RWPE1 (cell line): ENCODE measurements at regions not wholly inside any gene's neighbourhood (a gene's known extent, or its start where the extent isn't known, plus 50 kb on each side); places are given as distances from the start of the nearest gene placed in this dataset.

Experiments
- CTCF ChIA-PET: fragments of 350-600 bp; sonication (Branson Sonifier 250); formaldehyde crosslinking; extraction: SDS; loops from one replicate; lab custom pipeline; 2021; lab: Yijun Ruan, JAX
- POLR2A ChIA-PET: fragments of 400-600 bp; formaldehyde crosslinking; extraction: SDS; loops from one replicate; lab custom pipeline; 2020; ENCODE audit warnings: antibody characterized with exemption; ENCODE audit not compliant: low non-redundant PET; lab: Yijun Ruan, JAX
- DNase-seq: peaks from one replicate; pipeline ENCODE4 v3.0.0; 2012; ENCODE audit warnings: low spot score
- H3K27ac ChIP-seq: fragments of 450-650 bp; 2 replicates; pipeline ENCODE4 v1.5.1; 2017
- TF ChIP-seq, protein P1 (sequence below): fragments of 450-650 bp; conservative IDR thresholded peaks from 2 replicates; pipeline ENCODE4 v1.5.1; 2017; ENCODE audit warnings: low read depth, mild to moderate bottlenecking

DNA sequence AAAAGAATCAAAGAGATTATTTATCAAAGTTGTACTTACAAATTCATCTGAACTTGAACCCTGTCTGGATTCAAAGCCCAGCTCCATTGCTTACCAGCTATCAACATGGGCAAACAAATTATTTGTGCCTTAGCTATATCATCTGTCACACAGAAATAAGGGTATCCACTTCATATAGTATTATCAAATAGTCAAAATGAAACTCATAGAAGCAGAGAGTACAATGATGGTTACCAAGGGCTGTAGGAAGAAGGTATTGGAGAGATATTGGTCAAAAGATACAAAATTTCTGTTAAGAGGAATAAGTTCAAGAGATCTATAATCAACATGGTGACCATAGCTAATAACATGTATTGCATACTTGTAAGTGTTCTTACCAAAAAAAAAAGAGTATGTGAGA lies 87.8 kb upstream of the CCDC28A start:
- TF ChIP-seq, protein P1, sequence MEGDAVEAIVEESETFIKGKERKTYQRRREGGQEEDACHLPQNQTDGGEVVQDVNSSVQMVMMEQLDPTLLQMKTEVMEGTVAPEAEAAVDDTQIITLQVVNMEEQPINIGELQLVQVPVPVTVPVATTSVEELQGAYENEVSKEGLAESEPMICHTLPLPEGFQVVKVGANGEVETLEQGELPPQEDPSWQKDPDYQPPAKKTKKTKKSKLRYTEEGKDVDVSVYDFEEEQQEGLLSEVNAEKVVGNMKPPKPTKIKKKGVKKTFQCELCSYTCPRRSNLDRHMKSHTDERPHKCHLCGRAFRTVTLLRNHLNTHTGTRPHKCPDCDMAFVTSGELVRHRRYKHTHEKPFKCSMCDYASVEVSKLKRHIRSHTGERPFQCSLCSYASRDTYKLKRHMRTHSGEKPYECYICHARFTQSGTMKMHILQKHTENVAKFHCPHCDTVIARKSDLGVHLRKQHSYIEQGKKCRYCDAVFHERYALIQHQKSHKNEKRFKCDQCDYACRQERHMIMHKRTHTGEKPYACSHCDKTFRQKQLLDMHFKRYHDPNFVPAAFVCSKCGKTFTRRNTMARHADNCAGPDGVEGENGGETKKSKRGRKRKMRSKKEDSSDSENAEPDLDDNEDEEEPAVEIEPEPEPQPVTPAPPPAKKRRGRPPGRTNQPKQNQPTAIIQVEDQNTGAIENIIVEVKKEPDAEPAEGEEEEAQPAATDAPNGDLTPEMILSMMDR: no peak
- POLR2A ChIA-PET: no interaction called here

DNA sequence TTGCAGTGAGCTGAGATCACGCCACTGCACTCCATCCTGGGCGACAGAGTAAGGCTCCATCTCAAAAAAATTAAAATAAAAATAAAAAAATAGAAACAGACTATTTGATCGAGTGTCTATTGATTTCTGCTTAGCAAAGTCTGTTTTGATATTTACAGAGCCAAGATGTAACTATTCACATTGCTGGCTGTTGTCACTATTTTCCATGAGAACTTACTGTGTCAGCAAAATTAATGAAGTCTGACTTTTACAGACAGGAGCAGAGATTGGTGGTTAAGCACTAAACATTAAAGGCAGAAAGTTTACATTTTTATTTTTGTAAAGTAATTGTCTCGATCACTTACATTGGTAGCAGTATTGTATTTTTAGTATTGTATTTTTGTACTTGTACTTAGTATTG lies 85.0 kb upstream of the CCDC28A start:
- no peak overlapping the region for H3K27ac ChIP-seq
- TF ChIP-seq, protein P1: no peak
- ChIA-PET CTCF (interaction anchor here (0.6 kb wide), 1 partner anchor 40 kb away, joined by 3 read pairs; no protein-coding TSS in a partner anchor), POLR2A (interaction anchor here (1.1 kb wide), 1 partner anchor 94 kb away, joined by 3 read pairs; no protein-coding TSS in a partner anchor)
- no peak for DNase-seq

More for the DNA sequence above, 87.8 kb upstream of the CCDC28A start:
- no peak overlapping the region for H3K27ac ChIP-seq
- no peak for DNase-seq
- CTCF ChIA-PET: interaction anchor here (1.2 kb wide), 1 partner anchor 11 kb away, joined by 3 read pairs; no protein-coding TSS in a partner anchor

DNA sequence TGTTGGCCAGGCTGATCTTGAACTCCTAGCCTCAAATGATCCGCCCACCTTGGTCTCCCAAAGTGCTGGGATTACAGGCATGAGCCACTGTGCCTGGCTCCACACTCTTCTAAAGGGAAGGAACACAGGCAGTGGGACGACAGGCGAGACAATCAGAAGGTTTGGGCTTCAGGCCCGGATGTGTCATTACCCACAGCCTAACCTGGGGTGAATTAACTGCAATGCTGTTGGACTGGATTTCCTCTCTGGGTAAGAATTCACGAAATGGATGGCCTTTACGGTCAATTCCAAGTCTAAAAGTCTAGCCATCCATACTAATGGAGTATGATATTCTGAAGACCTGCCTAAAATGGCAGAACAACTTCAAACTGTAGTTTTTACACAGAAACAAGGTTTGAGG lies 83.7 kb upstream of the CCDC28A start:
- DNase-seq: peak; percentile 45
- CTCF ChIA-PET: no interaction called here
- POLR2A ChIA-PET: interaction anchor here (1.1 kb wide), 1 partner anchor 95 kb away, joined by 3 read pairs; no protein-coding TSS in a partner anchor
- no peak overlapping the region for H3K27ac ChIP-seq
- TF ChIP-seq, protein P1: no peak

DNA sequence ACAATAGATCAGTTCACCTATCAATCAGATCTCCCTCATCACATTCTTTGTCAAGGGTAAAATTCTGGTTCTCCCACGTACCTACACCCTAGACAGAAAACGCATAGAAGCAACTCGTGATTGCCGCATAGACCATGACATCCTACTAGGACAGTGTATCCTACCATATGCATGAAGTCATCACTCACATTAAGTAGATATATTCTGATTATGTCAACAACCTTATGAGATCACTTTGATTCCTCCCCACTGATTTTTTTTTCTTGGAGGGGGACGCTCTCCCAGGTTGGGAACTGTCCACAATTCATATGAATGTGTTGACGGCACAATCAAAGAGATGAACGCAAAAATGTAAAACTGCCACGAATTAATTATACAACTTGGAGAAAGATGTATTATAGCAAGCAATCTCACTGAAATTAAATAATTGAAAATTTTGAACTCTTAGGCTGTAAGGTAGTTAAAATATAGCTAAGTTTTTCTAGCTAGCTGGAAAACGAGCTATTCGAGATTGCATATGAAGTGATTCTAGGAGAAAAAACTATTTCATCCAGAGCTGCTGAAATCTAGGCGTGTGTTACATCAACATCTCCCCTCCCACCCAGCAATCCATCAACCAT lies 82.5 kb upstream of the CCDC28A start:
- POLR2A ChIA-PET: no interaction called here
- TF ChIP-seq, protein P1: no peak
- CTCF ChIA-PET: interaction anchor here (0.5 to 0.7 kb wide), 2 partner anchors 9 to 100 kb away, joined by 3 to 5 read pairs; no protein-coding TSS in a partner anchor
- DNase-seq: no peak
- peak overlapping the region; percentile 91 for H3K27ac ChIP-seq

DNA sequence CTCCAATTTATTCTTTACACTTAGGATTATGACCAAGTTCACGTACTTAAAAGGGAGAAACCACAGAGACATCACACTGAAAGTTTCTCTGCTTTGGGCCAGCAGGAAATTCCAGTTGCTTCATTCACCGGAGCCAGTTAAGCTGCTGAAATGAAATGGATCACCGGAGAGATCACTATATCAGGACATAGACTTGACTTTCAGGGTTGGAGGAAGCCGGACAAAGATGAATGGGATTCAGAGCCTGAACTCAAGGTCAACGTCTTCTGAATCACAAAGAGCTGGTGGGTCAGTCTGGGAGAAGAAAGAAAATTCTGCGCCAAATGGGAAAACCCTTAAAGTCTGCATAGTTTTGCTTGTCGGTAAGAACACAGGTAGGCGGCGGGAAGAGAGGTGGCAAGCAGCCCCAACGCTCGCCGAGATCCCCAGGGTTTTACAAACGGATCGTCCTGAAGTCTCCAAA lies 81.9 kb upstream of the CCDC28A start:
- ChIA-PET CTCF (interaction anchor here (0.5 to 1.6 kb wide), 4 partner anchors 9 to 114 kb away, joined by 3 to 6 read pairs (median 4); no protein-coding TSS in a partner anchor), POLR2A (no interaction called here)
- H3K27ac ChIP-seq: peak overlapping the region; percentile 91
- TF ChIP-seq, protein P1: no peak
- peak; percentile 43 for DNase-seq

DNA sequence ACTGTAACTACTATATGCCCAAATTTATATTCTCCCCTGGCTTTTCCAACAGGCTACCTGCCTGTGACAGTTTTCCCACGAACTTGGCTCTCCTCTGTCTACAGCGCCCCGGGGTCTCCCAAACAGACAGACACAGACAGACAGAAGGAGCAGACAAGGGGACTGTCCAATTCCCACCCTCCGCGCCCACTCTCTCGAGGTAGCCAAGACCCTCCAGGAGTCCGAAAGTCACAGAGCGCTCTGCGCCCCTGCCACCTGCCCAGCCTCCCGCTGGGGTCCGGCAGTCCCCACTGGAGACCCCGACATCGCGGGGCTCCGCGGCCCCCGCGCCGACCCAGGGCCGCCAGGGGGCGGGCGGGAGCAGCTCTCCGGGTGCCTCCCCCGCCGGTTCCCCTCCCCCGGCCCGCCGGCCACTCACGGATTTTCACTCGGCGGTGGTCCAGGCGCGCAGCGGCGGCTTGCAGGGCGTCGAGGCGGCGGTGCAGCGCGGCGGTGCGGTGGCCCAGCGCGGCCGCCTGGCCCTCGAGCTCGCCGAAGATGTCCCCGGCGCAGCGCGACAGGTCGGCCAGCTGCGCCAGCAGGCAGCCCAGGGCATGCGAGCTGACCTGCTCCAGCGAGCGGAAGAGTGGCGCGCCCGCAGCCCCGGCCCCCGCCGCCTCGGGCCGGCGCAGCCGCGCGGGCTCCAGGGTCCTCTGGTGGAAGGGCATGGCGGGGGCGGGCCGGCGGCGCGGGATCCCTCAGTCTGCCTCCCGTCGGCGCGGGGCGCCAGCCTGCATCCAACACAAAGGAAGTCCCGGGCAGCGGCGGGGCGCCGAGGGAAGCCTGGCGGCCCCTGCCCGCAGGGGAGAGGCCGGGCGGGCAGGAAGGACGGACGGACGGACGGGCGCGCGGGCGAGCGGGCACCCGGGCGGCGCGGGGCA lies 81.3 kb upstream of the CCDC28A start:
- peak overlapping the region; percentile 91 for H3K27ac ChIP-seq
- DNase-seq: peak; percentile 85
- ChIA-PET POLR2A (interaction anchor here (1.0 kb wide), 1 partner anchor 10 kb away, joined by 3 read pairs; no protein-coding TSS in a partner anchor), CTCF (interaction anchor here (0.5 to 2.5 kb wide), 16 partner anchors 13 to 1526 kb away, joined by 3 to 12 read pairs (median 3); no protein-coding TSS in a partner anchor)
- TF ChIP-seq, protein P1: peak; percentile 94
